Nephron progenitor cell (in vitro differentiated cells): ENCODE measurements at regions not wholly inside any gene's neighbourhood (a gene's known extent, or its start where the extent isn't known, plus 50 kb on each side); places are given as distances from the start of the nearest gene placed in this dataset.
"Not testable (repeated sequence)": the region's sequence is repeated elsewhere in the genome, so short reads cannot be mapped to it uniquely, and the experiment has no call there.

ENCODE experiments used
- DNase-seq: peaks from one replicate; pipeline ENCODE4 v3.0.0; 2021
- H3K27ac Mint-ChIP-seq: 2 replicates; pipeline ENCODE4 v1.8.0; 2021; ENCODE audit warnings: mild to moderate bottlenecking, moderate library complexity, mixed read lengths
- H3K27me3 Mint-ChIP-seq: 2 replicates; pipeline ENCODE4 v1.8.0; 2021; ENCODE audit warnings: mild to moderate bottlenecking, low read depth, mixed read lengths; ENCODE audit not compliant: poor library complexity
- H3K36me3 Mint-ChIP-seq: 2 replicates; pipeline ENCODE4 v1.8.0; 2021; ENCODE audit warnings: low read depth, mixed read lengths
- H3K4me1 Mint-ChIP-seq: 2 replicates; pipeline ENCODE4 v1.8.0; 2021; ENCODE audit warnings: mixed read lengths
- H3K4me3 Mint-ChIP-seq: 2 replicates; pipeline ENCODE4 v1.8.0; 2021; ENCODE audit warnings: mild to moderate bottlenecking, moderate library complexity, mixed read lengths
- H3K9me3 Mint-ChIP-seq: 2 replicates; pipeline ENCODE4 v1.8.0; 2021; ENCODE audit warnings: mild to moderate bottlenecking, moderate library complexity, mixed read lengths
- TF ChIP-seq, protein P1 (sequence below): fragments of 200-600 bp; sonication (generic); IDR thresholded peaks from 2 replicates; pipeline ENCODE4 v1.5.0; 2021; ENCODE audit warnings: antibody characterized with exemption

GRCh38 chr3:176274161-176274560 is 923.1 kb downstream of the TBL1XR1 start:
- TF ChIP-seq, protein P1, sequence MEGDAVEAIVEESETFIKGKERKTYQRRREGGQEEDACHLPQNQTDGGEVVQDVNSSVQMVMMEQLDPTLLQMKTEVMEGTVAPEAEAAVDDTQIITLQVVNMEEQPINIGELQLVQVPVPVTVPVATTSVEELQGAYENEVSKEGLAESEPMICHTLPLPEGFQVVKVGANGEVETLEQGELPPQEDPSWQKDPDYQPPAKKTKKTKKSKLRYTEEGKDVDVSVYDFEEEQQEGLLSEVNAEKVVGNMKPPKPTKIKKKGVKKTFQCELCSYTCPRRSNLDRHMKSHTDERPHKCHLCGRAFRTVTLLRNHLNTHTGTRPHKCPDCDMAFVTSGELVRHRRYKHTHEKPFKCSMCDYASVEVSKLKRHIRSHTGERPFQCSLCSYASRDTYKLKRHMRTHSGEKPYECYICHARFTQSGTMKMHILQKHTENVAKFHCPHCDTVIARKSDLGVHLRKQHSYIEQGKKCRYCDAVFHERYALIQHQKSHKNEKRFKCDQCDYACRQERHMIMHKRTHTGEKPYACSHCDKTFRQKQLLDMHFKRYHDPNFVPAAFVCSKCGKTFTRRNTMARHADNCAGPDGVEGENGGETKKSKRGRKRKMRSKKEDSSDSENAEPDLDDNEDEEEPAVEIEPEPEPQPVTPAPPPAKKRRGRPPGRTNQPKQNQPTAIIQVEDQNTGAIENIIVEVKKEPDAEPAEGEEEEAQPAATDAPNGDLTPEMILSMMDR = no peak
- Mint-ChIP-seq H3K9me3 (peaks cover 4% of the 10 kb centered on the region), H3K27me3 (no peaks in the 10 kb centered on the region), H3K36me3 (no peaks in the 10 kb centered on the region), H3K4me1 (no peaks in the 10 kb centered on the region), H3K27ac (no peak overlapping the region), H3K4me3 (no peak overlapping the region)
- DNase-seq = no peak

DNA sequence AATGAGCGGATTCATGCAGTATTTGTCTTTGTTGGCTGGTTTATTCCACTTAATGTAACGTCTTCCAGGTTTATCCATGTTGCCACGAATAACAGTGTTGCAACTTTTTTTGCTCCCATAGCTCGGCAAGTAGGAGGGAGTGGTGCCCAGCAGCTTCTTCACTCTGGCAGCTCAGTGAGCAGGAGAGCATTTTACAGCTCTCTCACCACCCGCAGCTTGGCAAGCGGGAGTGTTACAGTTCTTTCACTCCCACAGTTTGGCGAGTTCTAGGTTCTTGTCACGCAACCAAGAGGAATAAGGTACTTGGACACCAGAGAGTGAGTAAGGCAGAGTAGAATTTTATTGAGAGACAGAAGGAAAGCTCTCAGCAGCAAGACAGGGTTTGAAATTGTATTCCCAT is 935.2 kb downstream of the TBL1XR1 start:
- Mint-ChIP-seq H3K9me3 (peaks cover 31% of the 10 kb centered on the region), H3K4me3 (no peak overlapping the region), H3K4me1 (no peaks in the 10 kb centered on the region), H3K27me3 (no peaks in the 10 kb centered on the region), H3K27ac (no peak overlapping the region), H3K36me3 (peaks cover 7% of the 10 kb centered on the region)
- DNase-seq = no peak
- TF ChIP-seq, protein P1 = no peak

DNA sequence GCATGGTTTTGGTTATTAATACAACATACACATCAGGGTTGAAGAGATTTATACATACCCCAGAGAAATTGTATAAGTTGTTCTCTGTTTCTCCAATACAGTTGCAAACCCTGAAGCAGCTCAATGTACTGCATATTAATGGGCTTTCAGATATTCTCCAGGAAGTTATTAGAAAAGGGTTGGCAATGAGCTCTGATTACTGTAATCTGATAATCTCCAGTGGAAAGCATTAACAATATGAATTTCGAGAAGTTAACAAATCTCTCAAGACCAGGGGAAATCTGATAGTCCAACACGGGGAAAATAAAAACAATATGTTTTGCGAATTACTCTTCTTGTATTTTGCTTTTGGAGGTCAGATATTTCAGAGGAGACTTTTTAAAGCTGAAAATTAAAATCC is 950.1 kb downstream of the TBL1XR1 start:
- H3K36me3 Mint-ChIP-seq = no peaks in the 10 kb centered on the region
- H3K4me1 Mint-ChIP-seq = no peaks in the 10 kb centered on the region
- no peaks in the 10 kb centered on the region for H3K9me3 Mint-ChIP-seq
- no peak overlapping the region for H3K27ac Mint-ChIP-seq
- DNase-seq = no peak
- H3K27me3 Mint-ChIP-seq = no peaks in the 10 kb centered on the region
- no peak overlapping the region for H3K4me3 Mint-ChIP-seq
- TF ChIP-seq, protein P1 = no peak

GRCh38 chr3:176219970-176220369 is 977.3 kb downstream of the TBL1XR1 start:
- no peak for DNase-seq
- TF ChIP-seq, protein P1 = no peak
- Mint-ChIP-seq H3K9me3 (peaks cover 9% of the 10 kb centered on the region), H3K36me3 (no peaks in the 10 kb centered on the region), H3K4me1 (no peaks in the 10 kb centered on the region), H3K27ac (no peak overlapping the region), H3K4me3 (no peak overlapping the region), H3K27me3 (no peaks in the 10 kb centered on the region)

- Mint-ChIP-seq H3K36me3 (no peaks in the 10 kb centered on the region), H3K27me3 (no peaks in the 10 kb centered on the region), H3K4me3 (no peak overlapping the region), H3K4me1 (no peaks in the 10 kb centered on the region), H3K27ac (no peak overlapping the region), H3K9me3 (peaks cover 9% of the 10 kb centered on the region)
- DNase-seq = no peak
- TF ChIP-seq, protein P1 = no peak
Measured at GRCh38 chr3:176214758-176215157, 982.5 kb downstream of the TBL1XR1 start.

GRCh38 chr3:176213314-176213713 is 984.0 kb downstream of the TBL1XR1 start:
- not testable (repeated sequence) for DNase-seq, H3K4me3 Mint-ChIP-seq, H3K27me3 Mint-ChIP-seq, H3K36me3 Mint-ChIP-seq, H3K9me3 Mint-ChIP-seq, H3K27ac Mint-ChIP-seq, H3K4me1 Mint-ChIP-seq
